ENCODE measurements at regions not wholly inside any gene's neighbourhood (a gene's known extent, or its start where the extent isn't known, plus 50 kb on each side); places are given as distances from the start of the nearest gene placed in this dataset.

- no peak overlapping the region for H3K4me3 Mint-ChIP-seq
- H3K27ac Mint-ChIP-seq (ENCODE audit: unreplicated experiment): no peak overlapping the region
- no peak for TF ChIP-seq CTCF (conservative IDR thresholded peaks at IDR 0.05)
- H3K36me3 Mint-ChIP-seq (ENCODE audit: low read depth): no peaks in the 10 kb centered on the region
- H3K9me3 Mint-ChIP-seq: peaks cover 11% of the 10 kb centered on the region
- peaks cover 5% of the 10 kb centered on the region for H3K27me3 Mint-ChIP-seq (ENCODE audit: low read depth)
- no peaks in the 10 kb centered on the region for H3K4me1 Mint-ChIP-seq
- no peak for DNase-seq (ENCODE audit: low read depth, low spot score)
Observed at GRCh38 chr5:162301356-162301755, 233.8 kb downstream of the GABRG2 start.

- no peaks in the 10 kb centered on the region for H3K4me1 Mint-ChIP-seq
- H3K27me3 Mint-ChIP-seq (ENCODE audit: low read depth): no peaks in the 10 kb centered on the region
- no peak for DNase-seq (ENCODE audit: low read depth, low spot score)
- no peak overlapping the region for H3K4me3 Mint-ChIP-seq
- no peaks in the 10 kb centered on the region for H3K36me3 Mint-ChIP-seq (ENCODE audit: low read depth)
- TF ChIP-seq CTCF (conservative IDR thresholded peaks at IDR 0.05): no peak
- peaks cover 3% of the 10 kb centered on the region for H3K9me3 Mint-ChIP-seq
- H3K27ac Mint-ChIP-seq (ENCODE audit: unreplicated experiment): no peak overlapping the region
Observed at GRCh38 chr5:162323466-162323865, 255.9 kb downstream of the GABRG2 start.

GRCh38 chr5:162324328-162324727, 256.8 kb downstream of the GABRG2 start:
- no peak for TF ChIP-seq CTCF (conservative IDR thresholded peaks at IDR 0.05)
- Mint-ChIP-seq H3K27ac (ENCODE audit: unreplicated experiment) (no peak overlapping the region), H3K36me3 (ENCODE audit: low read depth) (no peaks in the 10 kb centered on the region), H3K4me1 (no peaks in the 10 kb centered on the region), H3K9me3 (peaks cover 3% of the 10 kb centered on the region), H3K27me3 (ENCODE audit: low read depth) (no peaks in the 10 kb centered on the region), H3K4me3 (no peak overlapping the region)
- no peak for DNase-seq (ENCODE audit: low read depth, low spot score)

GRCh38 chr5:162325143-162325727, 257.7 kb downstream of the GABRG2 start:
- no peaks in the 10 kb centered on the region for H3K36me3 Mint-ChIP-seq (ENCODE audit: low read depth)
- DNase-seq (ENCODE audit: low read depth, low spot score): no peak
- TF ChIP-seq CTCF (conservative IDR thresholded peaks at IDR 0.05): no peak
- H3K27me3 Mint-ChIP-seq (ENCODE audit: low read depth): no peaks in the 10 kb centered on the region
- H3K9me3 Mint-ChIP-seq: peaks cover 6% of the 10 kb centered on the region
- H3K4me3 Mint-ChIP-seq: no peak overlapping the region
- no peaks in the 10 kb centered on the region for H3K4me1 Mint-ChIP-seq
- H3K27ac Mint-ChIP-seq (ENCODE audit: unreplicated experiment): no peak overlapping the region

- H3K27ac Mint-ChIP-seq (ENCODE audit: unreplicated experiment): no peak overlapping the region
- no peaks in the 10 kb centered on the region for H3K36me3 Mint-ChIP-seq (ENCODE audit: low read depth)
- no peaks in the 10 kb centered on the region for H3K27me3 Mint-ChIP-seq (ENCODE audit: low read depth)
- no peak overlapping the region for H3K4me3 Mint-ChIP-seq
- H3K9me3 Mint-ChIP-seq: peaks cover 2% of the 10 kb centered on the region
- H3K4me1 Mint-ChIP-seq: no peaks in the 10 kb centered on the region
- DNase-seq (ENCODE audit: low read depth, low spot score): no peak
- no peak for TF ChIP-seq CTCF (conservative IDR thresholded peaks at IDR 0.05)
Observed at GRCh38 chr5:162334944-162335343, 267.4 kb downstream of the GABRG2 start.
